Caco-2 (cell line): ENCODE measurements at regions not wholly inside any gene's neighbourhood (a gene's known extent, or its start where the extent isn't known, plus 50 kb on each side); places are given as distances from the start of the nearest gene placed in this dataset.

Source experiments
- BruUV-seq: library from RNA; stranded (reverse); fragments of 400-500 nt; replicated peaks from 2 replicates; lab custom pipeline; 2021; lab: Mats Ljungman, UMichigan
- CTCF ChIA-PET: fragments of 300-600 bp; sonication (Branson Sonifier 250); formaldehyde crosslinking; loops from one replicate; lab custom pipeline; 2022; ENCODE audit warnings: antibody characterized with exemption; lab: Charles Lee
- POLR2A ChIA-PET: fragments of 300-600 bp; sonication (Branson Sonifier 250); formaldehyde crosslinking; loops from one replicate; lab custom pipeline; 2022; ENCODE audit warnings: antibody characterized with exemption; lab: Charles Lee
- DNase-seq, 2 experiments: peaks; one replicate each; pipeline versions ENCODE4 v3.0.0 to v3.0.0-alpha.2; 2020 to 2022
- H3K27me3 ChIP-seq: replicated peaks from 2 replicates; pipeline ENCODE4 v1.6.0; 2011; ENCODE audit warnings: low read length; ENCODE audit not compliant: control insufficient read depth, insufficient read depth
- H3K36me3 ChIP-seq: 2 replicates; pipeline ENCODE4 v1.5.1; 2011; ENCODE audit warnings: low read length; ENCODE audit not compliant: control insufficient read depth, insufficient read depth
- H3K4me1 ChIP-seq: fragments of 250-450 bp; sonication (Bioruptor Pico); 2 replicates; pipeline ENCODE4 v1.5.1; 2020; ENCODE audit warnings: mild to moderate bottlenecking
- H3K4me3 ChIP-seq: 2 replicates; pipeline ENCODE4 v1.5.1; 2011; ENCODE audit warnings: low read depth, mild to moderate bottlenecking, control low read depth, low read length
- H3K9me3 ChIP-seq: fragments of 250-450 bp; sonication (Bioruptor Pico); 2 replicates; pipeline ENCODE4 v1.5.1; 2020; ENCODE audit warnings: mild to moderate bottlenecking, moderate library complexity
- H3K27ac Mint-ChIP-seq: one replicate; pipeline ENCODE4 v1.8.0; 2022; ENCODE audit warnings: mixed read lengths; ENCODE audit not compliant: unreplicated experiment
- H3K27me3 Mint-ChIP-seq: one replicate; pipeline ENCODE4 v1.8.0; 2022; ENCODE audit warnings: mixed read lengths; ENCODE audit not compliant: insufficient read depth, unreplicated experiment
- H3K36me3 Mint-ChIP-seq: one replicate; pipeline ENCODE4 v1.8.0; 2022; ENCODE audit warnings: mild to moderate bottlenecking, mixed read lengths; ENCODE audit not compliant: insufficient read depth, unreplicated experiment
- H3K4me1 Mint-ChIP-seq: one replicate; pipeline ENCODE4 v1.8.0; 2022; ENCODE audit warnings: low read depth, mixed read lengths; ENCODE audit not compliant: unreplicated experiment
- H3K4me3 Mint-ChIP-seq: one replicate; pipeline ENCODE4 v1.8.0; 2022; ENCODE audit warnings: mild to moderate bottlenecking, moderate library complexity, mixed read lengths; ENCODE audit not compliant: unreplicated experiment
- H3K9me3 Mint-ChIP-seq: one replicate; pipeline ENCODE4 v1.8.0; 2022; ENCODE audit warnings: mixed read lengths; ENCODE audit not compliant: unreplicated experiment
- CTCF ChIP-seq, 2 experiments: fragments of 200-600 bp in 1 of 2; IDR thresholded peaks; 1 replicate in 1 of 2; 2 replicates in 1 of 2; pipeline versions ENCODE4 v1.5.1 to v1.8.0; 2011 to 2022; ENCODE audit warnings: antibody characterized with exemption in 1 of 2, control low read depth in 1 of 2, inconsistent platforms in 1 of 2, low read depth in 1 of 2, low read length in 1 of 2, mild to moderate bottlenecking in 1 of 2, moderate library complexity in 1 of 2; ENCODE audit not compliant: insufficient read depth in 1 of 2, severe bottlenecking in 1 of 2, unreplicated experiment in 1 of 2
- intact Hi-C: fragments of 100-400 bp; cut with micrococcal nuclease; formaldehyde crosslinking; loops from one replicate; pipeline ENCODE4 v1.10.0; 2022; ENCODE audit not compliant: unreplicated experiment

DNA sequence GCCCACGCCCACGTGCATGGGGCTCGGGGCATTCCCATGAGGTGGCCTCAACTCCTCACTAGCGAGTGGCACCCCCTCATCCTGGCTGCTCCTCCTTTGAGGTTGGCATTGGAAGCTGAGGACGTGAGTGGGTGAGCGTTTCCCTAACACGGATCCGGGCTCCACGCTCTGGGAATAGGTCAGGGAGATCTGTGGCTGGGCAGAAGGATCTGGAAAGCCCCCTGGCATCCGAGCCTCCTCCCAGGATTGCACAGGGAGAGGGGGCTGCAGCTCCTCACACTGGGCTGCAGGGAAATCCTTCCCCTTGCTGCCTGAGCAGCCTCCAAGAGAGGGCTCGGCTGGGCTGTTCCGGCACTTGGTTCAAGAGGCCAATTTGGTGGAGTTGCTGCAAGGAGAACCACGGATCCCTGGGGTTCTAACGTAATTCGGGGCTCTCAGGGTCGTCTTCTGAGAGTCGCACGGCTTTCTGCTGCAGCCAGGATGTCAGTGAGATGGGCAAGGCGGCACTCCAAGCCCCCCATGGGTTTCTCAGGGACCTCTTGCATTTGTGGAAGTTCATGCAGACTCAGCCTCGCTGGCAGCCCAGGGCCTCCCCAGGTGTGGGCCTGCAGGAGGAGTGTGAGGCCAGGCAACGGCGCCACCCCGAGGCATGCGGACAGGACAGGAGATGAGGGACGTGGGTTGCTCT is 1119.0 kb downstream of the BRD1 start:
- BruUV-seq, result no TSS peak
- H3K27me3 Mint-ChIP-seq, result no peaks in the 10 kb centered on the region
- TF ChIP-seq CTCF (IDR thresholded peaks at IDR 0.05; ENCODE audit: insufficient read depth in 1 of 2, low read depth in 1 of 2, low read length in 1 of 2, severe bottlenecking in 1 of 2, unreplicated experiment in 1 of 2), result no peak
- intact Hi-C loops, result no loop called here
- Histone ChIP-seq H3K27me3 (no peaks in the 10 kb centered on the region), H3K9me3 (no peaks in the 10 kb centered on the region), H3K4me1 (no peaks in the 10 kb centered on the region), H3K36me3 (no peaks in the 10 kb centered on the region), H3K4me3 (no peak overlapping the region)
- no peaks in the 10 kb centered on the region for H3K4me1 Mint-ChIP-seq
- H3K4me3 Mint-ChIP-seq, result no peak overlapping the region
- no peaks in the 10 kb centered on the region for H3K9me3 Mint-ChIP-seq
- CTCF ChIA-PET, result no interaction called here
- H3K27ac Mint-ChIP-seq, result no peak overlapping the region
- POLR2A ChIA-PET, result no interaction called here
- H3K36me3 Mint-ChIP-seq, result no peaks in the 10 kb centered on the region
- peak in 1 of 2 experiments; percentile 14 for DNase-seq

GRCh38 chr22:48707763-48708557 is 1119.7 kb downstream of the BRD1 start:
- no peaks in the 10 kb centered on the region for H3K36me3 ChIP-seq
- no peaks in the 10 kb centered on the region for H3K9me3 ChIP-seq
- H3K4me3 ChIP-seq, result no peak overlapping the region
- peak in 1 of 2 experiments; percentile 23 for DNase-seq
- POLR2A ChIA-PET, result no interaction called here
- no peaks in the 10 kb centered on the region for H3K4me1 ChIP-seq
- Mint-ChIP-seq H3K36me3 (no peaks in the 10 kb centered on the region), H3K27me3 (no peaks in the 10 kb centered on the region), H3K27ac (no peak overlapping the region), H3K4me1 (no peaks in the 10 kb centered on the region), H3K4me3 (no peak overlapping the region), H3K9me3 (no peaks in the 10 kb centered on the region)
- intact Hi-C loops, result no loop called here
- no TSS peak for BruUV-seq
- TF ChIP-seq CTCF (IDR thresholded peaks at IDR 0.05; ENCODE audit: insufficient read depth in 1 of 2, low read depth in 1 of 2, low read length in 1 of 2, severe bottlenecking in 1 of 2, unreplicated experiment in 1 of 2), result no peak
- H3K27me3 ChIP-seq, result no peaks in the 10 kb centered on the region
- CTCF ChIA-PET, result no interaction called here

GRCh38 chr22:48706934-48707762 is 1120.5 kb downstream of the BRD1 start:
- no peak for TF ChIP-seq CTCF (IDR thresholded peaks at IDR 0.05; ENCODE audit: insufficient read depth in 1 of 2, low read depth in 1 of 2, low read length in 1 of 2, severe bottlenecking in 1 of 2, unreplicated experiment in 1 of 2)
- Histone ChIP-seq H3K36me3 (no peaks in the 10 kb centered on the region), H3K4me1 (no peaks in the 10 kb centered on the region), H3K27me3 (no peaks in the 10 kb centered on the region), H3K9me3 (no peaks in the 10 kb centered on the region), H3K4me3 (no peak overlapping the region)
- H3K27me3 Mint-ChIP-seq, result no peaks in the 10 kb centered on the region
- no peaks in the 10 kb centered on the region for H3K36me3 Mint-ChIP-seq
- ChIA-PET POLR2A (no interaction called here), CTCF (no interaction called here)
- H3K9me3 Mint-ChIP-seq, result no peaks in the 10 kb centered on the region
- intact Hi-C loops, result no loop called here
- DNase-seq, result peak in 1 of 2 experiments; percentile 21
- H3K4me3 Mint-ChIP-seq, result no peak overlapping the region
- no peaks in the 10 kb centered on the region for H3K4me1 Mint-ChIP-seq
- no peak overlapping the region for H3K27ac Mint-ChIP-seq
- no TSS peak for BruUV-seq
